ENCODE measurements at regions not wholly inside any gene's neighbourhood (a gene's known extent, or its start where the extent isn't known, plus 50 kb on each side); places are given as distances from the start of the nearest gene placed in this dataset.
A peak's percentile ranks its signal among the peaks of the same experiment; 100 is the strongest.

DNA sequence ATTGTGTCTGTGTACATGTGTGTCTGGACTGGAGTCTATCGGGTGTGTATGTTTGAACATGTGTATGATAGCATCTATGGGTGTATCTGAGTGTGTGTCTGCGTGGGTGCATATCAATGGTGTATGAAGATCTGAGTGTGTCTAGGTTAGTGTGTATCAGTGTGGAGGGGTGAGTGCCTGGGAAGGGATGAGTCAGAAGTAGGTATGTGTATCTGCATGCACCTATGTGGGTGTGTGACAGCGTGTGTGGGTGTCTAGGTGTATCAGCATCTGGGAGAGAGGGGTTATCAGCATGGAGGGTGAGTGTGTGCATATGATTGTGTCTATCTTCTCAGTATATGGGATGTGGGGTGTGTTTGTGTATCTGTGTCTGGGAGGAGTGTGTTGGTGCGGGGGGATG, 58.2 kb upstream of the LHX1 start:
- Mint-ChIP-seq H3K36me3 (ENCODE audit: low read depth) (no peaks in the 10 kb centered on the region), H3K27ac (no peak overlapping the region), H3K9me3 (no peaks in the 10 kb centered on the region), H3K27me3 (ENCODE audit: low read depth) (peaks cover 4% of the 10 kb centered on the region), H3K4me1 (ENCODE audit: low read depth) (no peaks in the 10 kb centered on the region), H3K4me3 (no peak overlapping the region)
- DNase-seq (ENCODE audit: low spot score) = peak; percentile 9

GRCh38 chr17:36879624-36880131, 57.6 kb upstream of the LHX1 start:
- no peak overlapping the region for H3K27ac Mint-ChIP-seq
- no peaks in the 10 kb centered on the region for H3K9me3 Mint-ChIP-seq
- H3K4me1 Mint-ChIP-seq (ENCODE audit: low read depth) = no peaks in the 10 kb centered on the region
- no peaks in the 10 kb centered on the region for H3K36me3 Mint-ChIP-seq (ENCODE audit: low read depth)
- no peak overlapping the region for H3K4me3 Mint-ChIP-seq
- peaks cover 6% of the 10 kb centered on the region for H3K27me3 Mint-ChIP-seq (ENCODE audit: low read depth)
- DNase-seq (ENCODE audit: low spot score) = no peak

- H3K27me3 Mint-ChIP-seq (ENCODE audit: low read depth) = peaks cover 12% of the 10 kb centered on the region
- no peaks in the 10 kb centered on the region for H3K9me3 Mint-ChIP-seq
- no peak for DNase-seq (ENCODE audit: low spot score)
- H3K4me3 Mint-ChIP-seq = no peak overlapping the region
- H3K27ac Mint-ChIP-seq = no peak overlapping the region
- H3K4me1 Mint-ChIP-seq (ENCODE audit: low read depth) = peaks cover 2% of the 10 kb centered on the region
- H3K36me3 Mint-ChIP-seq (ENCODE audit: low read depth) = no peaks in the 10 kb centered on the region
Measured at GRCh38 chr17:36880268-36880905, 56.9 kb upstream of the LHX1 start.

- Mint-ChIP-seq H3K27ac (no peak overlapping the region), H3K4me1 (ENCODE audit: low read depth) (peaks cover 2% of the 10 kb centered on the region), H3K4me3 (no peak overlapping the region), H3K36me3 (ENCODE audit: low read depth) (no peaks in the 10 kb centered on the region), H3K27me3 (ENCODE audit: low read depth) (peaks cover 15% of the 10 kb centered on the region), H3K9me3 (no peaks in the 10 kb centered on the region)
- DNase-seq (ENCODE audit: low spot score) = no peak
Measured at GRCh38 chr17:36881323-36881722, 56.0 kb upstream of the LHX1 start.

GRCh38 chr17:36884495-36885152, 52.7 kb upstream of the LHX1 start:
- H3K36me3 Mint-ChIP-seq (ENCODE audit: low read depth) = no peaks in the 10 kb centered on the region
- H3K27ac Mint-ChIP-seq = no peak overlapping the region
- peaks cover 15% of the 10 kb centered on the region for H3K27me3 Mint-ChIP-seq (ENCODE audit: low read depth)
- no peaks in the 10 kb centered on the region for H3K9me3 Mint-ChIP-seq
- no peak overlapping the region for H3K4me3 Mint-ChIP-seq
- H3K4me1 Mint-ChIP-seq (ENCODE audit: low read depth) = peaks cover 2% of the 10 kb centered on the region
- DNase-seq (ENCODE audit: low spot score) = no peak

DNA sequence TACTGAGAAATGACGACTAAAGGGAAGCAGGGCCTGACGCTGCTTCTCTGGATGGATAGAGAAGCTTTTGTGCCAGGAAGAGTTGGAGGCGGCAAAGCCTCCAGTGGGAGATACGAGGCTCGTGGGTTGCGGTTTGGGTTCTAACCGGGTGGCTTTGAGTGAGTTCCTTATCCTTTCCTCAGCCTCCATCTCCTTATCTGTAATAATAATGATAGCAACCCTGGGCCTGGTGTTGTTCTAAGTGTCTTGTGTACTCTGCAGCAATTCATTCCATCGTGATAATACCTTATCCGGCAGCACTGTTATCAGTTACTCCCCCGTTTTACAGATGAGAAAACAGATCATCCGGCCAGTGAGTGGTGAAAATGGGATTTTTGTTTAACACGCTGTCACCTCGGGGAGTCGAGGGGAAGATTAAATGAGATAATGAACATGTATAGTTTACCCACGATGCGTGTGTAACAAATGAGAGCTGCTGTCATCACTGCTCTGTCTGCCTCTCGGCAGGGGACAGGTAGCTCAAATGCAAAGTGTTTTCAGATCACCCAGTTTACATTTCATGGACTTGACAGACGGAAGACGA, 52.0 kb upstream of the LHX1 start:
- no peaks in the 10 kb centered on the region for H3K9me3 Mint-ChIP-seq
- no peak for DNase-seq (ENCODE audit: low spot score)
- H3K27ac Mint-ChIP-seq = no peak overlapping the region
- peaks cover 15% of the 10 kb centered on the region for H3K27me3 Mint-ChIP-seq (ENCODE audit: low read depth)
- H3K4me1 Mint-ChIP-seq (ENCODE audit: low read depth) = peaks cover 2% of the 10 kb centered on the region
- no peaks in the 10 kb centered on the region for H3K36me3 Mint-ChIP-seq (ENCODE audit: low read depth)
- no peak overlapping the region for H3K4me3 Mint-ChIP-seq

GRCh38 chr17:36885771-36886377, 51.4 kb upstream of the LHX1 start:
- Mint-ChIP-seq H3K36me3 (ENCODE audit: low read depth) (no peaks in the 10 kb centered on the region), H3K27me3 (ENCODE audit: low read depth) (peaks cover 15% of the 10 kb centered on the region), H3K4me1 (ENCODE audit: low read depth) (peaks cover 2% of the 10 kb centered on the region), H3K9me3 (no peaks in the 10 kb centered on the region), H3K27ac (no peak overlapping the region), H3K4me3 (no peak overlapping the region)
- no peak for DNase-seq (ENCODE audit: low spot score)

All from T-helper 2 cell treated with Interferon-gamma antibody and Interleukin-4, amounts not matched to agents 5 μg/mL and 100 μg/mL, for 36 hours (primary cell).